HEK293T (cell line): ENCODE measurements at regions not wholly inside any gene's neighbourhood (a gene's known extent, or its start where the extent isn't known, plus 50 kb on each side); places are given as distances from the start of the nearest gene placed in this dataset.

Source experiments
- CTCF ChIA-PET: fragments of 350-600 bp; formaldehyde crosslinking; extraction: SDS; loops from one replicate; lab custom pipeline; 2021; ENCODE audit warnings: antibody characterized with exemption, inconsistent platforms; lab: Yijun Ruan, JAX
- POLR2A ChIA-PET: fragments of 350-600 bp; formaldehyde crosslinking; extraction: SDS; loops from one replicate; lab custom pipeline; 2020; ENCODE audit warnings: antibody characterized with exemption, inconsistent platforms; lab: Yijun Ruan, JAX
- DNase-seq: peaks from one replicate; pipeline ENCODE4 v3.0.0; 2012; ENCODE audit warnings: mixed read lengths; ENCODE audit errors: extremely low spot score
- ARNT ChIP-seq: fragments of 450-650 bp; IDR thresholded peaks from 2 replicates; pipeline ENCODE4 v1.6.1; 2017; ENCODE audit warnings: mild to moderate bottlenecking
- BHLHE40 ChIP-seq: fragments of 450-650 bp; IDR thresholded peaks from 2 replicates; pipeline ENCODE4 v1.6.1; 2016; ENCODE audit warnings: mild to moderate bottlenecking, moderate library complexity, borderline replicate concordance
- CTBP1 ChIP-seq: fragments of 450-650 bp; IDR thresholded peaks from 2 replicates; pipeline ENCODE4 v1.6.1; 2016; ENCODE audit warnings: borderline replicate concordance
- ELF4 ChIP-seq: fragments of 450-650 bp; IDR thresholded peaks from 2 replicates; pipeline ENCODE4 v1.6.1; 2017; ENCODE audit warnings: antibody characterized with exemption
- FOXA1 ChIP-seq: fragments of 450-650 bp; IDR thresholded peaks from 2 replicates; pipeline ENCODE4 v1.6.1; 2016; ENCODE audit warnings: mild to moderate bottlenecking
- FOXK2 ChIP-seq: fragments of 450-650 bp; IDR thresholded peaks from 2 replicates; pipeline ENCODE4 v1.6.1; 2016; ENCODE audit warnings: mild to moderate bottlenecking
- FOXM1 ChIP-seq: fragments of 450-650 bp; IDR thresholded peaks from 2 replicates; pipeline ENCODE4 v1.6.1; 2017; ENCODE audit warnings: mild to moderate bottlenecking, borderline replicate concordance
- HDGF ChIP-seq: fragments of 450-650 bp; IDR thresholded peaks from 2 replicates; pipeline ENCODE4 v1.6.1; 2017; ENCODE audit warnings: antibody characterized with exemption, borderline replicate concordance
- L3MBTL2 ChIP-seq: fragments of 450-650 bp; conservative IDR thresholded peaks from 2 replicates; pipeline ENCODE4 v1.6.1; 2016; ENCODE audit warnings: mild to moderate bottlenecking
- LEF1 ChIP-seq: fragments of 450-650 bp; IDR thresholded peaks from 2 replicates; pipeline ENCODE4 v1.6.1; 2017; ENCODE audit warnings: mild to moderate bottlenecking, borderline replicate concordance
- NFRKB ChIP-seq: fragments of 450-650 bp; IDR thresholded peaks from 2 replicates; pipeline ENCODE4 v1.6.1; 2016; ENCODE audit warnings: mild to moderate bottlenecking, moderate library complexity
- SP1 ChIP-seq: fragments of 450-650 bp; IDR thresholded peaks from 2 replicates; pipeline ENCODE4 v1.6.1; 2017
- SUZ12 ChIP-seq: fragments of 450-650 bp; IDR thresholded peaks from 2 replicates; pipeline ENCODE4 v1.6.1; 2016; ENCODE audit warnings: mild to moderate bottlenecking
- TARDBP ChIP-seq: fragments of 450-650 bp; IDR thresholded peaks from 2 replicates; pipeline ENCODE4 v1.6.1; 2016
- ZNF384 ChIP-seq: fragments of 450-650 bp; IDR thresholded peaks from 2 replicates; pipeline ENCODE4 v1.6.1; 2016
- TF ChIP-seq, protein P1 (sequence below): fragments of 450-650 bp; IDR thresholded peaks from 2 replicates; pipeline ENCODE4 v1.6.1; 2016

DNA sequence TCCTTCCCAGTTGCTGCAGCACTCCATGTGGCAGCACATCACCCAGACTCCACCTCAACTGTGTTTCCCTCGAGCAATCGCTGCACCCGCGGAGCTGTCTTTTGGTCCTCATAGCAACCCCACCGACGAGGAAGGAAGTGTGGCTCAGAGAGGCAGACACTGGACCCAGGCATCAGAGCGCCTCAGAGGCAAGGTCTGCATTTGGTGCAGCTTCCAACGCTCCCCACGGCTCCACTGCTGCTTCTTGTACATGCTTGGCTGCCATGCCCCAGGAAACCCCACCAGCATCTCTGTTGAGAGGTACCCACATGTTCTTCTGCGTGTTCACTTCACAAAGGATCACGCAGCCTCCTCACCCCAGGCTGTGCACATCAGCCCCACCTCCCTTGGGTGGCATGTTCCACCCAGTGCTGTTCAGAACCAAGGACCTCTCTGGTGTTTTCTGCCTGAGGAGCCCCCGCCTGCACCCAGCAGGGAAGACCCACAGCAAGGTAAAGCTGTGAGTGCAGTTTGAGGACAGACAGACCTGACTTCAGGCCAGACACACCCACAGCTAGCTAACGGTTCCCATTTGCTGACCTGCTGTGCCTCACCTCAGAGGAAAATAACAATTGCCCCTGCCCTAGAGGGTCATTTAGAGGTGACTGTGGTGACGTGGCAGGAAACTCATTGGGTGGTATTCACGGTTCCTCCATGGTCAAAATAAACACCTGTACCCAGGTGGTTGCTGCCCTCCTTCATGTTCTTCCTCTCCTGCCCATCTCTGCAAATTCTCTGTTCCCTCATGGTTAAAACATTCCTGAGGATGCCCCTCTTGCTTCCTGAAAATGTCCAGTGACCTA, 326.3 kb upstream of the MYT1L start:
- DNase-seq = no peak
- CTCF ChIA-PET = no interaction called here
- TF ChIP-seq LEF1 (no peak), BHLHE40 (no peak)
- POLR2A ChIA-PET = no interaction called here

- CTCF ChIA-PET = no interaction called here
Measured at GRCh38 chr2:2656115-2657011, 325.3 kb upstream of the MYT1L start.

DNA sequence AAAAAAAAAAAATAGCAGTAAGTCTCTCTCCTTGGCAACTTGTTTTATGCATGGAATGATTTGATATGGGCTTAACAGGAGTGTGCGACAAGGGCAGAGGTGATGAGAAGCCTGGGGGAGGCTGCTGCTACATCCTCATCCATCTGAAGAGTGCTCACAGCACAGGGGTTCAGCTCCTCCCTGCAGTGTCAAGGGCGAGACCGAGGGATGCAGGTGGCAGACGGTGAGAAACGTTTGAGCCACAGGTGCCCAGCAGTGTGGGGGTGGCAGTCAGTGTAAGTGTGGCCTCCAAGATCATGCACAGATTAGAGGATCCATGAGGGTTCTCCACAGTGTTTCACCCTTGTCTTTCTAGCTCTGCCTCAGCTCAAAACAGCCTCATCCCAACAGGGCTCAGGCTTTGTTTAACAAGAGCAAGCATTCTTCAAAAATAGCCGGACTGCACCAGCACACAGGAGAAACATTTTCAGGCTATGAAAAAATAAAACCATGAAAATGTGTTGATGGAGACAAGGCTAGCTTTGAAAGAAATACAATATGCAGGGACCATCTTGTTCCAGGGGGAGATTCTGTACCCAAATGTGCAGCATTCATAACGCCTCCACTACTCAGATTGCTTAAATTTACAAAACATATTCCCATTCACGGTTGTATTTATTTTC, 324.5 kb upstream of the MYT1L start:
- no peak for DNase-seq
- ChIA-PET POLR2A (no interaction called here), CTCF (no interaction called here)
- TF ChIP-seq L3MBTL2 (no peak), FOXM1 (no peak), TARDBP (no peak)

More at GRCh38 chr2:2656115-2657011, 325.3 kb upstream of the MYT1L start:
- POLR2A ChIA-PET = no interaction called here
- no peak for DNase-seq
- TF ChIP-seq SP1 (no peak), FOXA1 (no peak), HDGF (no peak), NFRKB (no peak)

- ChIA-PET CTCF (no interaction called here), POLR2A (no interaction called here)
- TF ChIP-seq BHLHE40 (no peak), FOXM1 (no peak), L3MBTL2 (no peak), FOXA1 (no peak), SUZ12 (no peak), ZNF384 (no peak), FOXK2 (no peak)
- no peak for DNase-seq
Measured at GRCh38 chr2:2653231-2653630, 322.2 kb upstream of the MYT1L start.

GRCh38 chr2:2650608-2651375, 319.7 kb upstream of the MYT1L start:
- TF ChIP-seq HDGF = no peak
- TF ChIP-seq FOXK2 = no peak
- TF ChIP-seq SUZ12 = no peak
- TF ChIP-seq FOXM1 = no peak
- TF ChIP-seq ZNF384 = no peak
- TF ChIP-seq, protein P1, sequence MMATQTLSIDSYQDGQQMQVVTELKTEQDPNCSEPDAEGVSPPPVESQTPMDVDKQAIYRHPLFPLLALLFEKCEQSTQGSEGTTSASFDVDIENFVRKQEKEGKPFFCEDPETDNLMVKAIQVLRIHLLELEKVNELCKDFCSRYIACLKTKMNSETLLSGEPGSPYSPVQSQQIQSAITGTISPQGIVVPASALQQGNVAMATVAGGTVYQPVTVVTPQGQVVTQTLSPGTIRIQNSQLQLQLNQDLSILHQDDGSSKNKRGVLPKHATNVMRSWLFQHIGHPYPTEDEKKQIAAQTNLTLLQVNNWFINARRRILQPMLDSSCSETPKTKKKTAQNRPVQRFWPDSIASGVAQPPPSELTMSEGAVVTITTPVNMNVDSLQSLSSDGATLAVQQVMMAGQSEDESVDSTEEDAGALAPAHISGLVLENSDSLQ = no peak
- TF ChIP-seq FOXA1 = no peak
- TF ChIP-seq CTBP1 = no peak
- TF ChIP-seq TARDBP = no peak
- no peak for TF ChIP-seq SP1
- DNase-seq = no peak
- ChIA-PET CTCF (no interaction called here), POLR2A (no interaction called here)

DNA sequence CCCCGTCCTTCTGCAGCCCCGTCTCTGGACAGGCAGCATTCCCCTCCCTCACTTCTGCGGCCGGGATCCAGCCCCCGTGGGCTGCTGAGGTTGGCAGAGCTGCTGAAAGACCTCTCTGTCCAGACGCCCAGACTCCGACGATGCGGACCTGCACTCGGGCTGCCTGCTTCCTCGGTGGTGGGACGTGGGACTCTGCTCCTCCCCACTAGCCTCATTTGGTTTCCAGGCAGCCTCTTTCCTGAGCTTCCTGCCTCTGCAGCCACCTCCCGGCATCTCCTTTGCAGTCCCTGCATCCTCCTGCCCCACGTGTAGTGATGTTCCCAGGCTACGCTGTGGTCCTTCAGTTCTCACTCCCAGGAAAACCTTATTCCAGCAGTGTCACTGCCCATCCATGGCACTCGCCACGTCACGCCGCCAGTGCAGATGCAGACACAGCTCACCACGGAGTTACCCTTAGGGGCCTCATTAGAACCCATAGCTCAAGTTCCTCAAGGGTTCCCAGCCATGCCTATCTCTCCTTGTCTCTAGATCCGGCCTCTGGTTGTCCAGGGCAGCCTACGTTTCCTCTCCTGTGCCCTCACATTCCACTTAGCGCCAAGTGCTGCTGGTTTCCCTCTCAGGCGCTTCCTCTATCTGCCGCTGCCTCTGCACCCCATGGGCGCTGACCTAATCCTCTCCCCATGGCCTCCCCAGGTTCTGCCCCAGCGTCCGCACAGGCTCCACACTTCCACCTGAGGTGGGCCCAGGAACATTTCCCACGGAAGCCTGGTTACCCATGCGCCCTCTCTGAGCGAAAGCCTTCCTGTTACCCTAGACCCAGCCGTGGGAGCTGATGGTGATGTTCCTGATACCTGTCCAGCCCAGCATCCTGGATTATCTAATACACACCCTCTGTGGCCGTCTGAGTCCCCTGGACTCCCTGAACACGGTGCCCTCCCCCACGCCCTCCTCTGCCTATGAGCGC, 318.3 kb upstream of the MYT1L start:
- TF ChIP-seq SUZ12 (no peak), CTBP1 (no peak), L3MBTL2 (no peak), ARNT (no peak), HDGF (no peak), ELF4 (no peak), LEF1 (no peak), ZNF384 (no peak), FOXM1 (no peak), FOXA1 (no peak), TARDBP (no peak)
- CTCF ChIA-PET = no interaction called here
- no peak for DNase-seq
- POLR2A ChIA-PET = no interaction called here
